OCI-LY1 (cell line): ENCODE measurements at regions not wholly inside any gene's neighbourhood (a gene's known extent, or its start where the extent isn't known, plus 50 kb on each side); places are given as distances from the start of the nearest gene placed in this dataset.
"Not testable (repeated sequence)": the region's sequence is repeated elsewhere in the genome, so short reads cannot be mapped to it uniquely, and the experiment has no call there.

ENCODE experiments used
- CTCF ChIP-seq: fragments of 200-600 bp; sonication (generic), shearing (Covaris generic); IDR thresholded peaks from 2 replicates; pipeline ENCODE4 v1.5.1; 2017; ENCODE audit warnings: mild to moderate bottlenecking, antibody characterized with exemption, low read length, moderate library complexity, mixed read lengths
- EZH2 ChIP-seq: fragments of 200-600 bp; sonication (generic), shearing (Covaris generic); IDR thresholded peaks from 2 replicates; pipeline ENCODE4 v1.8.0; 2017; ENCODE audit warnings: borderline replicate concordance, mixed run types, mild to moderate bottlenecking, antibody characterized with exemption, low read length, moderate library complexity, mixed read lengths

GRCh38 chr3:177365294-177365693 lies 168.0 kb upstream of the TBL1XR1 start:
- not testable (repeated sequence) for TF ChIP-seq EZH2, CTCF
